Right atrium auricular region (tissue), 2 donors: ENCODE measurements at regions not wholly inside any gene's neighbourhood (a gene's known extent, or its start where the extent isn't known, plus 50 kb on each side); places are given as distances from the start of the nearest gene placed in this dataset.

Experiments used
- DNase-seq: peaks from one replicate; pipeline ENCODE4 v3.0.0-alpha.2; 2019; ENCODE audit warnings: low spot score
- H3K27ac ChIP-seq, 2 donors: fragments of 200-600 bp; sonication (generic); 1 replicate in 1 of 2; 2 replicates in 1 of 2; pipeline ENCODE4 v1.5.1; 2016 to 2019
- H3K27me3 ChIP-seq, 2 donors: fragments of 200-600 bp; sonication (generic); one replicate each; pipeline versions ENCODE4 v1.5.1 to v1.6.0; 2017 to 2019
- H3K36me3 ChIP-seq: fragments of 200-600 bp; sonication (generic); one replicate; pipeline ENCODE4 v1.5.1; 2016
- H3K4me1 ChIP-seq, 2 donors: fragments of 200-600 bp; sonication (generic); one replicate each; pipeline versions ENCODE4 v1.5.1 to v1.6.0; 2017 to 2019
- H3K4me3 ChIP-seq, 2 donors: fragments of 200-600 bp; sonication (generic); 1 replicate in 1 of 2; 2 replicates in 1 of 2; pipeline ENCODE4 v1.5.1; 2017 to 2019; ENCODE audit warnings: mild to moderate bottlenecking in 1 of 2, moderate library complexity in 1 of 2
- H3K9me3 ChIP-seq, 2 donors: fragments of 200-600 bp; sonication (generic); one replicate each; pipeline ENCODE4 v1.5.1; 2019
- CTCF ChIP-seq, 2 donors: fragments of 200-600 bp; sonication (generic); IDR thresholded peaks; one replicate each; pipeline ENCODE4 v1.5.1; 2019; ENCODE audit warnings: antibody characterized with exemption in 2 of 2

- H3K27me3 ChIP-seq = no peaks in the 10 kb centered on the region
- no peak for TF ChIP-seq CTCF (IDR thresholded peaks at IDR 0.05)
- no peak for DNase-seq
Measured at GRCh38 chr1:164902491-164902890, 343.5 kb downstream of the PBX1 start.

More at GRCh38 chr1:164902491-164902890, 343.5 kb downstream of the PBX1 start:
- Histone ChIP-seq H3K4me3 (no peak overlapping the region), H3K4me1 (no peaks in the 10 kb centered on the region), H3K9me3 (peaks cover 0 to 6% of the 10 kb centered on the region in 2 donors), H3K27ac (no peak overlapping the region), H3K36me3 (no peaks in the 10 kb centered on the region)
